GM21367 (cell line): ENCODE measurements at regions not wholly inside any gene's neighbourhood (a gene's known extent, or its start where the extent isn't known, plus 50 kb on each side); places are given as distances from the start of the nearest gene placed in this dataset.
"Not testable (repeated sequence)": the region's sequence is repeated elsewhere in the genome, so short reads cannot be mapped to it uniquely, and the experiment has no call there.

ENCODE experiments used
- ATAC-seq: cut with Tn5 transposase; IDR thresholded peaks from one replicate; pipeline ENCODE4 v1.9.1; 2021; ENCODE audit not compliant: unreplicated experiment

DNA sequence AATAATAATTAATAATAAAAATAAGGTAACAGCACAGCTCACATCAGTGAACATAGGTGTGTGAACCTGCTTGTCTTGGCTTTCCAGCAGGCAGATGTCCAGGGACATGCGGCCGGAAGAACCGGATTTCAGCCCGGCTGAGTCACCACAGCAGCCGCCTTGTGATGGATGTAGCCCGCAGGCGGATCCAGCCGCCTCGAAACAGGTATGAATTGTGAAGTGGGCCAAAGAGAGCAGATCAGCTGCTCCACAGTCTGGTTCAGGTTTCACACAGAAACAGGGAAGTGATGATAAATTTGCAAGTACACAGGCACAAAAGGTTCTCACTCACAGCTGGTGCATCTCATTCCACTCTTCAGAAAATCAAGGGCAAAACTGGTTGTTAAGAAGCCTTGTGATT, 55.1 kb downstream of the ID4 start:
- ATAC-seq, result no peak

DNA sequence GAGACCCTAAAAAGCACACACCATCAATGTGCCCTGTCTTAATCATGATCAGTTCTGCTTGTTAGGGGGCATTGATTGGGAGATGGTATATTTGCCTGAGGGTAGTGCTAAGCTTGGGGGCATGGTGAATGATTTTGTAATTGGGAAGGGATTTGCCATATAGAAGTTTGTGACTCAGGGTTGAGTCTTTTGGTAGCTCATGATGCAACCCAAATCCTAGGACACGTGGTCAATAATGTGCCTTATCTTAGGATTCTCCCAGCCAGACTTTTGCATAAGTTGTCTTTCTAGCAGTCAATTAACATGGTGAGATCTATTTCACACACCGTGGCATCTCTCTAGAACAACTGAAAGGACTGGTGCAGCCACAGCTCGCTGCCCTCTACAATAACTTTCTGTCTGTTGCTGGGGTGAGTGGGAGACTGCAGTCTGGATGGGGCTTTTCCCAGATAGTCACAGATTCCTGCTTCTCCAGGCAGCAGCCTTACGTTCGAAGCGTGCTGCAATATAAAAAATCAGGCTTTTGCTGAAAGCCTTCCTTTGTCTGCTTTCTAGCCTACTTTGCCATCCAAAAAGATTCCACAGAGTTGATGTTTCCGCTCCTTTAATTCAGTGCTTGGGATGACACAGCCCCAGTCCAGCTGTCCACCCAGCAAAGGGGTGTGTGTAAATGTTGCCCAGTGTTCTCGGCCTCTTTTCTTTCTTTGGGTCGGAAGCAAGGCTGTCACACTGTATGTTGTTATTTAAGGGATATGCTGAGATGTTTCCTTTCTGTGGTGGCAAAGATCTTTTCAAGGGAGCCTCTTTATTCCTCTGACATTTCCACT, 58.9 kb downstream of the ID4 start:
- ATAC-seq, result no peak

DNA sequence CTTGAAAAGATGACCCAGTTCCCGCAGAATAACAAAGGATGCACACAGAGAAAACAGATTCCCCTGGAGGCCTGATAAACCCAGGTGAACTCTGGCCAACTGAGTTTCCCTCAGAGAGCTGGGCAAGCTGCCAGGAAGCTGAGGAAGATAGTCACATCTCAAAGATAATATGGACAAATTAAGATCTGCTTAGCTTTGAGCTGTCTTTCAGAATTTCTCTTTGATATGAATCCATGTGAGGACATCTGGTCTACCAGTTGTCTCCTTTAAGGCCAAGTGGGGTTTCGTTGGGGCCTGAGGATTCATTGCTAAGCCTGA, 59.5 kb downstream of the ID4 start:
- ATAC-seq, result no peak

DNA sequence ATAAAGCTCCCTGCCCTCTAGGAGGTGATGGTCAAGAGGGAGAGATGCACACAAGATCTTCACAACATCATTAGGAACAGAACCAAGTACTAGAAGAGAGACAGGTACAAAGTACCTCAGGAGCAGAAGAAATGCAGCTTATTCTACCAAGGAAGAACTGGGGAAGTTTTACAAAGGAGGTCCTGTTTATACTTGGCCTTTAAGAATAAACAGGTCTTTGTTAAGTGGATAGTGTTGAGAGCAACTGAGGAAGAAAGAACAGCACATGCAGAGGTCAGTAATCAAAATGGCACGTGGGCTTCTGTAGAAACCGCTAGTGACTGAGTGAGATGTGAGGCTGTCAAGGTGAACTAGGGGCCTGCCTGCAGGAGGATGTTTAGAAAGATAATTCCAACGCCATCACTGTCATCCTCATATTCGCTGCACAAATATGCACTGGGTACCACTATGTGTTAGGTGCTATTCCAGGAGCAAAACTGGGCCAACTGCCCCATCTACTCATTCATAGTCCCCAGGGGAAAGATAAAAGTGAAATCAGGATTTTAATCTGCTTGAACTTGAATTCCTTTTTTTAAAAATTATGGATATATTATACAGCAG, 61.1 kb downstream of the ID4 start:
- no peak for ATAC-seq

DNA sequence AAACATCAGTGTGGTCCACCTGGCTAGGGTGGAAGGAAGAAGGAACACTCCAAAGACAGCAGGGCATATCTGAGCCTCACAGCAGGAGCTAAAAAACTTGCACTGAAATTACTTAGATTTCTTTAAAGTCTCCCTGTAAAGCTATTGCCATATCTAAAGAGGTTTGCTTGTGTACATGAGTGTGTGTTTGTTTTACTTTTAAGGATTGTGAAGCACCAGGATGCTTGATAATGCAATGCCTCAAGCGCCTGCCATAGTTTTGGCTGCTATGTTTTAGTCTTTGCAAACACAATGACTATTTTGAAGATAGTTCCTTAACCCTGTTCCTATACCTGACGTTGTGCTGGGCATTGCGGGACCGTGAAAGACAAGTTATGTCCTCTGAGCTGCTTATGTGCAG, 65.0 kb downstream of the ID4 start:
- ATAC-seq, result no peak

DNA sequence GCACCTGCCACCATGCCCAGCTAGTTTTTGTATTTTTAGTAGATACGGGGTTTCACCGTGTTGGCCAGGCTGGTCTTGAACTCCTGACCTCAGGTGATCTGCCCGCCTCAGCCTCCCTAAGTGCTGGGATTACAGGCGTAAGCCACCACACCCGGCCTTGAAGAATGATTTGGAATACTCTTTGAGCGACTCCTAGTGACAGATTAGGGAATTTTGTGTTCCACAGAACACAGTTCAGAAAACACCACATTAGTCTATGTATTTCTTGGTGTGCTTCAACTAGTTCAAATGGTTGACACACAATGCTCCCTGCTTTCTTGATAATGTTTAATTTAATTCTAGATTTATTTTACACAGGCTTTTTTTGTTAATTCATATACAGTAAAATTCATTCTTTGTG, 67.2 kb downstream of the ID4 start:
- not testable (repeated sequence) for ATAC-seq

DNA sequence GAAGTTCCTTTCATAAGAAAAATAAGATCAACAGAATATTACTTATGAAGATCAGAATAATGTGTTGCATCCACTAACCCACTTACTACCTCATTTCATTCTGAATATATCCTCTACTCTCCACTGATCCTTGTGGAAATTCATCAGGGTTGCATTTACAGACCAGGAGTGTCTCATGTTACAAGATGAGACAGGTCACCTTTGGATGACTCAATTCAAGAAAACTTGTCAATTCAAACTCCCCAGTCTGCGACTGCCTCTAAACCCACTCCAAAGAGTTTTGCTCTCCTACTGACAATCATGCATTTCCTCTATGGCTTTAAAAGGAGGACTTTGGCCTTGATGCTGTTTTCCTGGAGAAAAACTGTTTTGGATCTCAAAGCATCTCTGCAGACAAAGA, 68.4 kb downstream of the ID4 start:
- ATAC-seq, result no peak

DNA sequence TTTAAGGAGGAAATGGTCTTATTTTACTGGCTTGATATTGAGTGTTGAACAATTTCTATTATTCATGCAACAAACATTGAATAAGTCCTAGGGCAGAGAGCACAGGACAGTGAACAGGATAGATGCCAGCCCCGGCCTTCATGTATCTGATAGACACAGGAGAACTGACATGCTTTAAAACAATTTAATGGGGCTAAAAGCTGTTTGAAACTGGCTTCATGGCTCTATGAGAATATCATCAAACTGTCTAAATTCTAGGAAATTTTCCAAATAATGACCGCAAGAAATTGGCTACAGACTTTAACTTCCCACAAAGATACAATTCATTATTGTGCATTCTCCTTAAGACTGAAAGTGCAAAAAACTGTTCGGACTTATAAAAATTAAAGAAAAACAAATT, 69.0 kb downstream of the ID4 start:
- no peak for ATAC-seq

DNA sequence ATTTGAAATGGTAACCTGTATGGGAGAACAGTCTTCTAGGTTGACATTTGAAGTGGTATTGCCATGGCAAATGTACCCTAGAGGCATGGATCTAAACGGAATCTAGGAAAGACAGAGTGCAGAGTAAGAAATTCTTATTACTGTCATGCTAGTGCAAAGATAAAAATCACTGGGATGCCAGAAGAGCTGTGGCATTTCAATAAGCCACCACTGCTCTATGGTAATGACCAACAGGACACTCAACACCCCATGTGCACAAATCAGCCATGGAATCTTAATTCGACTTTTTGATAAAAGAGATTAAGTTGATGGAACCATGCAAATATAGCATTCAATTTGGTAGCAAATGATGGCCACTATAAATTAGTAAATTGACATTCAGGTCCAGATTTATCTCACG, 74.1 kb downstream of the ID4 start:
- ATAC-seq, result no peak

DNA sequence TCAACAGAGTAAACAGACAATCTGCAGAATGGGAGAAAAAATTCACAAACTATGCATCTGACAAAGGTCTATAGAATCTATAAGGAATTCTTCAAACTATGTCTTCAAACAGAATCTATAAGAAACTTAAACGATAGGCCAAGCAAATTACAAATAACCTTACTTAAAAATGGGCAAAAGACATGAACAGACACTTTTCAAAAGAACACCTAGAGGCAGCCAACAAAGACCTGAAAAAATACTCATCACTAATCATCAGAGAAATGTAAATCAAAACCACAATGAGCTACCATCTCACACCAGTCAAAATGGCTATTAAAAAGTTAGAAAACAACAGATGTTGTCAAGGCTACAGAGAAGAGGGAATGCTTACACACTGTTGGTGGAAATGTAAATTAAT, 81.3 kb downstream of the ID4 start:
- no peak for ATAC-seq

DNA sequence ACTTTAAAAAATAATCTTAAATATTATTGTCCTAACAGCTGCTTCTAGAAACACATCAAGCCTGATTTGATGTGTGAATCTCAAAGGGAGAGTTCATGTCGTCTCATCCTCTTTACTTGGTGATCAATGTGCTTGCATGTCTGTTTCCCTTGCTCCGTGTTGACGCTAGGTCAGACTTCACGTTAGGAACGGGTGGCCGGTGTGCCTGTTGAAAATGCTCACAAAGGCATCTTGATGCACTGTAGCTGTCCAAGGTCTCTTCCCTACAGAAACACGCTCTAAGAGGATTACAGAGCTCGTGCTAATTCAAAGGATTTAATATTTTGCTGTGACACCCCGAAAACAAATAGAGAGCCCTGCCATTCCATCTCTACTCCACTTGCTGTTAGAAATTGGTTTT, 84.6 kb downstream of the ID4 start:
- no peak for ATAC-seq

DNA sequence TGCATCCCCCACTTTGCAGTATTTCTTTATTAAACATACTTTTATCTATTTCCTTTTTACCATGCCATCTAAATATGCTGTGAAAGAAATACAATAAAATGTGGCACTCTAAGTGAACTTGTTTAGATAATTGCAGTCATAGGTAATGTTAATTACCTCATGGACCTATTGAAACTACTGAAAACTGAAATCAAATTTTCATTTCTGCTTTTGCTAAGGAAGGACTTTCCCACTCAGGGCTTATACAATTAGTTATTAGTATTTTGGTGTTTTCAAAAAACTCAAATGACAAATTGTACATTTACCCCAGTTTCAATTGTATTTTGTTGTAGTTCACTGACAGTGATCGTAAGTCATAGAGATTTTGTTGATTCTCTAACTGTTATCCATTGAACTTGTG, 88.4 kb downstream of the ID4 start:
- ATAC-seq, result no peak

DNA sequence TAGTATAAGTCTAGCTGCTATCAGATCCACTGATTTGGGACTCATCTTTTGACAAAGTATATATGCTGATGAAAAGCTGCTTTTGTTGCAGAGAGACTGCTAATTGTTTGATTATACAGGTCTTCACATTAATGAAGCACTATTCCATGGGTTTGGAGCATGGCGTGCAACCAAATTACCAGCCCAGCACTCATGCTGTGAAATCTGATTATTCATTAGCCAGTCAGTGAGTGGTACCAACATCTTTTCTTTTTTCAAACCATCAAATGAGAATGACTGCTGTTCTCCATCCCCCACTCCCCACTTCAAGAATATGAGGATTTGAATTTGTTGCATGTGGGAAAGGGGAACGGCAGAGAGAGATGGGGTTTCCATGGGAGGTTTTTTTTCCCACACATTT, 91.3 kb downstream of the ID4 start:
- ATAC-seq, result no peak

DNA sequence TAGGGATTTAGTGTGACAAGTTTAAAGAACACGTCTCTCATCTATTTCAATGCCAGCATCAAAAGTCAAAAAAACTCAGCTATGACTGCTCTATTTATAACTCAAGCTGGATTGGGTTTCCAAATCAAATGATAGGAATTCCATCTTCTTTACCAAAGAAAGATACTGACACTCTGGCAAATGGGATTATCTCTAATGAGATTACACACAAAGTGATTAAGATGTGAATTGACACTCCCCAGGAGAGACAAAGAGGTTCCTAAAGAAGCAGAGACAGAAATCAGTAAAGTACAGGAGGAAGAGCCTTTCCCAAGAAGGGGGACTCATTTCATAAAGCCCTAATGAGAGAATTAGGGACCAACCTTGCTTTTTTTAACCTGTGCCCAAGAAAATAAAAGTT, 92.1 kb downstream of the ID4 start:
- no peak for ATAC-seq

DNA sequence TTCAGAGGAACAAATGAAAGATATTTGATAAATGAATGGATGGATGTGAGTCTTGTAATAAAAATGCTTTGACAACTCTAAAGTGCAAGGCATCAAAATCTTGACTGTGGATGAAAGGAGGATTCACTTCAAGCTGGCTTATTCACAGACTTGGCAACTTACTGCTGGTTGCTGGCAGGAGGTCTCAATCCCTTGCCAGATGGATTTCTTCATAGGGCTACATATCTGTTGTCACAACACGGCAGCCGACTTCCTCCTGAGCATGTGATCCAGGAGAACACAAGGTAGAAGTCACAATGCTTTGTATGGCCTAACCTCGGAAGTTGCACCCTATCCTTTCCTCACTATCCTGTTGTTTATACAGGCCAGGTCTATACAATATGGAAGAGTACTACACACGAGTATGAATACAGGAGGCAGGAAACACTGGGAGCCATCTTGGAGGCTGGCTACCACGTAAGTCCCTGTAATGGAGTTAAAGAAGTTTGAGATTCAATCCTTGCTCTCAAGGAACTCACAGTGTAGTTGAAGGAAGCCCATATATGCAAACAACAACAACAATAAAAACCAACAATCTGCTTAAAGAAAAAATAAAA, 97.9 kb downstream of the ID4 start:
- no peak for ATAC-seq

DNA sequence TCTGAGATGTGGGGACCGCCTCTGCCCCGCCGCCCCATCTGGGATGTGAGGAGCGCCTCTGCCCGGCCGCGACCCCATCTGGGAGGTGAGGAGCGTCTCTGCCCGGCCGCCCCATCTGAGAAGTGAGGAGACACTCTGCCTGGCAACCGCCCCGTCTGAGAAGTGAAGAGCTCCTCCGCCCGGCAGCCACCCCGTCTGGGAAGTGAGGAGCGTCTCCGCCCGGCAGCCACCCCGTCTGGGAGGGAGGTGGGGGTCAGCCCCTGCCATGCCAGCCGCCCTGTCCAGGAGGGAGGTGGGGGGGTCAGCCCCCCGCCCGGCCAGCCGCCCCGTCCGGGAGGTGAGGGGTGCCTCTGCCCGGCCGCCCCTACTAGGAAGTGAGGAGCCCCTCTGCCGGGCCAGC, 102.2 kb downstream of the ID4 start:
- not testable (repeated sequence) for ATAC-seq

DNA sequence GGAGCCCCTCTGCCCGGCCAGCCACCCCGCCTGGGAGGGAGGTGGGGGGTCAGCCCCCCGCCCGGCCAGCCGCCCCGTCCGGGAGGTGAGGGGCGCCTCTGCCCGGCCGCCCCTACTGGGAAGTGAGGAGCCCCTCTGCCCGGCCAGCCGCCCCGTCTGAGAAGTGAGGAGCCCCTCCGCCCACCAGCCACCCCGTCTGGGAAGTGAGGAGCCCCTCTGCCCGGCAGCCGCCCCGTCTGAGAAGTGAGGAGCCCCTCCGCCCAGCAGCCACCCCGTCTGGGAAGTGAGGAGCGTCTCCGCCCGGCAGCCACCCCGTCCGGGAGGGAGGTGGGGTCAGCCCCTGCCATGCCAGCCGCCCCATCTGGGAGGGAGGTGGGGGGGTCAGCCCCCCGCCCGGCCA, 102.8 kb downstream of the ID4 start:
- ATAC-seq, result not testable (repeated sequence)

DNA sequence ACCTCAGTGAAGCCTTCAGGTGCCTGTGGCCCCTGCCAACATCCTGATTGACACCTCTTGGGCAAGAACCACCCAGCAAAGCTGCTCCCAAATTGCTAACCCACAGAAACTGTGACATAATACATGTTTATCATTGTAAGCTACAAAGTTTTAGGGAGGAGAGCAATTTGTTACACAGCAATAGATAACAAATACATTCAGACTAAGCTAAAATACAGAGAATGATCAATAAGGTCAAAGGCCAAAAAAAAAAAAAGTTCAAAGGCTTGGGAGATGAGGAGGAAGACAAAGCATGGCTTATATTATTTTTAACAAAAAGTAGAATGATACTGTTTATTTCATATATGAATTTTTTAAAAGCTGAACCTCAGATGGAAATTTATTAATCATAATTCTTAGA, 105.9 kb downstream of the ID4 start:
- no peak for ATAC-seq

DNA sequence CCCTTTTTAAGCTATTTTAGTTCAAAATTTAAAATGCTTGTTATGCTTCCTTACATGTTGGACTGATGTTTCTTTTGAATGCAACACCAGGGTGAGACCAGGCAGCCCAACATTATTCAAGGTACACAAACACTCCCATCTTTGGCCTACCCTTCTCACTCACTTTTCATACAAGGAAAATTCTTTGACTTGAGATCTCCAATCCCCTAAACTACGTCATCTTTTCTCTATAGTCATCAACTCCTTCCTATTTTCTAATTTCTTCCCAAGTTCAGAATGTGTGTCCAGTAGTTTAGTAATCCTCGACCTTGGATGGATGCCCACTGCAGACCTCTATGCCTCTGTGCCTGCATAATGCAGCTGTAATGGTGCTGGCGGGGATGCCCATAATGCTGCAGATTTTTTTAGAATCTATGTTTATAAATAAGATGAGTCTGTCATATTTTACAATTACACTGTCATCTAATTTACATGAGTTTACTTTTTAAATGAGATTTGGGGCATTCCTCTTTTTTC, 108.7 kb downstream of the ID4 start:
- ATAC-seq, result no peak

DNA sequence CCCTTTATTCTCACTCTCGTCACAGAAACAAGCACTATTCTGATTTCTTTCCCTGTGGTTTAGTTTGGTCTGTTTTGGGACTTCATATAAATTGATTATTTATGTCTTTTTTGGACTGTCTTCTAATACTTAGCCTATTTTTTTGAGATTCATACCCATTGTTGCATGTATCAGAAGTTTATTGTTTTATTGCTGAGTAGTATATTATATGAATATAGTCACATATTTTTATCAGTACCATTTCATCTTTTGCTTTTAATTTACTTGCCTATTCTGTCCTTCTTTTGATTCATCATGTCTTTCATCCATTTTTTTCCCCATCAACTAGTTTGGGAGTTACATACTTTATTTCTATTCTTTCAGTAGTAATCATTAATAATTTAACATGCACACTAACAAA, 112.0 kb downstream of the ID4 start:
- no peak for ATAC-seq

DNA sequence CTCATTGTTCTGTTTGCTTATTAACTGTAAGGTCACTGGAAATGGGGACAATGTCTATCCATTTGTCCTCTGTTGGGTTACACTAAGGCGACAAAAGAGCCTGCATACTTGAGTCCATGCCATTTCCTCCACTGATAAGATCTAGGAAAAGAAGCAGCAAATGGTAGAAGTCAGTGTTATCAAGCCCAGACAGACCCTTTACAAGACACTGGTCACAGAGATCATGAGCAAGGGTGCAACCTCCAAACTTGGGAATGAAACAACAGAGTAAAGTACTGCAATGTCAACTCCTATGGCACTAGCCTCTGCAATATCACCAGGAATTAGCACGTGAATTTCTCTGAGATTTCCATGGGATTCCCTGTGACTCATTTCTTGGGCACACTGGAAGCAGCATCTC, 126.9 kb downstream of the ID4 start:
- ATAC-seq, result no peak

DNA sequence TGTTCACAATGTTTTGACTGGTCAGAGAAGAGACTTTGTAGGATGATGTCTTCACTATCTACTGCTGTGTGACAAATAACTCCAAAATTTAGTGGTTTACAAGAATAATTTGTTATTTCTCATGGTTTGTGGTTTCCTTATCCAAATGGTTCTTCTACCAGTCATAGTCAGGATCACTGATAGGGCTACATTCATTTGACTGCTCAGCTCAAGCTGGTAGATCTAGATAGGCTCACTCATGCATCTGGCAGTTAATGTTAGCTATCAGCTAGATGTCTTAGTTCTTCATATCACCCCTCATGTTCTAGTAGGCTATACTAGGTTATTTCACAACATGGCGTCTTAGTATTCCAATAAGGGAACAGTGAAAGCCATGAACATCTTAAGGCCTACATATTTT, 131.0 kb downstream of the ID4 start:
- ATAC-seq, result no peak

DNA sequence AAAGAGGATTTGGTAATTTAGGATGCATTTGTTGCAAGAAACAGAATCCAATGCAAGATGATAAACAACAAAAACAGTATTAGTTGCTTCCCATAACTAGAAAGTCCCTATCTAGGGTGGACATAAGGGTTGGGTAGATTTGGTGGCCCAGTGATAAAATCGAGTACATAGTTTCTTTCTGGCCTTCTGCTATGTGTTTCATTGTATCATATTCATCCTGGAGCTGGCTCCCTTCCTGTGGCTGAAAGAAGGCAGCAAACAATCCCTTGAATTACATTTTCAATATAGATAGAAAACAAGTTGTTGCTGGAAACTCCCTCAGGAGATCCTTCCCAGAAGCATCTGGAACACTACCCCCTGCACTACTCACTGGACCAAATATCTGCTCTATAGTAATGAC, 135.1 kb downstream of the ID4 start:
- no peak for ATAC-seq
